GM18505 (cell line): ENCODE measurements at regions not wholly inside any gene's neighbourhood (a gene's known extent, or its start where the extent isn't known, plus 50 kb on each side); places are given as distances from the start of the nearest gene placed in this dataset.

ENCODE experiments used
- ATAC-seq: cut with Tn5 transposase; IDR thresholded peaks from one replicate; pipeline ENCODE4 v1.9.1; 2021; ENCODE audit not compliant: unreplicated experiment
- POLR2A ChIP-seq: IDR thresholded peaks from 4 replicates; pipeline ENCODE4 v1.6.1; 2011; ENCODE audit warnings: borderline replicate concordance; ENCODE audit not compliant: insufficient read depth, insufficient read length; ENCODE audit errors: extremely low read depth

DNA sequence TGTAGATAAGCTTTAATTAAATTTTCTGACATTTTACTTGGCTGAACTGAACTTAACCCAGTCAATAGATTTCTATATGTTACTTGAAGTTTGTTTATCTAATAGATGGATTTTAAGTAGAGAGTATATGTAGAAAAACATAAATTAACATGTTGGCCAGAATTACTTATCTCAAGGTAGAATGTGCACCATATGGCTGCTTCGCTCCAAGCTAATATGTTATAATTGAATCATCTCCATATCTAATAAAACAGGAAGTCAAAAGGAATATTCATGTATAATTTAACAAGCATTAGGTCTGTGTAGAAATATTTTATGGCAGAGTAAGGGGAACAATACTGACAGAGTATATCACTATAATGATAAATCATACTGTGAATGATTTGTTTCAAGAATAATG lies 650.7 kb upstream of the ALCAM start:
- no peak for ATAC-seq
- TF ChIP-seq POLR2A: no peak

- TF ChIP-seq POLR2A: no peak
- ATAC-seq: peak; percentile 44
Observed at GRCh38 chr3:104717828-104718196, 648.9 kb upstream of the ALCAM start.

DNA sequence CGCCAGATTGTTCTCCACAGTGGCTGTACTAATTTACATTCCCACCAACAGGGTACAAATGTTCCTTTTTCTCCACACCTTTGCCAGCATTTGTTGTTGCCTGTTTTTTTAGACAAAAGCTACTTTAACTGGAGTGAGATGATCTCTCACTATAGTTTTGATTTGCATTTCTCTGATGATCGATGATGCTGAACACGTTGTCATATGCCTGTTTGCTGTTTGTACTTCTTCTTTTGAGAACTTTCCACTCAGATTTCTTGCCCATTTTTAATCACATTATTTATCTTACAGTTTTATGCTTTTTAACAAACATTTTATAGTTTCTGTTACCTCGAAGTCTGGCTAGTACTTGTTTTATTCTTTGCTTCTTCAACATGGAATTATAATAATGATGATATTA lies 643.7 kb upstream of the ALCAM start:
- TF ChIP-seq POLR2A: no peak

DNA sequence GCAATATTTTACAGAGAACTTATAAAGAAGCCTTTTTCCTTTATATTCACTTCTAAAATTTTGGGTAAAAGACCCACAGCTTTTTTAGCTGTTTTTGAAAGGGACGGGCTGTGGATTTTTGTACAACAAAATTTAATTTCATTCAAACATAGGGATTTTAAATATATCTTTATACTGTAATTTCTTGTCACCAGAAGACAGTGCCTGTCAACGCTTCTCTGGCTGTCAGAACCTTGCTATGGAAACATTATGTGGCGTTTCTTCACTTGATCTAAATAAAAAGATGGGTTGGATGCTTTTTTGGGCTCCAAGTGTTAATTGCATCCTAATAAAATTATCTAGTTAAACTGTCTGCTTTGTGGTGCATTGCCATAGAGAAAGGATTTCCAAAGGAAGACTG lies 635.6 kb upstream of the ALCAM start:
- no peak for TF ChIP-seq POLR2A
- no peak for ATAC-seq

More for the DNA sequence above, 643.7 kb upstream of the ALCAM start:
- no peak for ATAC-seq

GRCh38 chr3:104734627-104735026 lies 632.1 kb upstream of the ALCAM start:
- TF ChIP-seq POLR2A: no peak
- no peak for ATAC-seq

DNA sequence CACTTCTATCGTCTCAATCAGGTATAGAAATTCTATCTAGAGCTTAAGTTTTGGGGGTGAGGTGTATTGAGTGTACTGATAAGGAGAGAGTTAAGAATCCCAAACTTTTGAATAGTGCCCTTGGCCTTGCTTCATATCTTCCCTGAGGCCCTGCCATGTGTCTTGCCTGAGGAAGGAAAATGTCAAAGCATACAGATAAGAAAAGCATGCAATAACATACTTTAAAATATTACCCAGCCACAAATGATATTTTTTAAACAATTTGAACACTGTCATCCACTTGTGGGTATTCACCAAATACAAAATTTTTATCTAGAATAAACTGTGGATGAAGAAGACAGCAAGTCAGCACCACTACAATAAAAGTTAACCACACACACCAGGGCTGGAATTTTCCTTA lies 631.0 kb upstream of the ALCAM start:
- no peak for ATAC-seq
- TF ChIP-seq POLR2A: no peak

DNA sequence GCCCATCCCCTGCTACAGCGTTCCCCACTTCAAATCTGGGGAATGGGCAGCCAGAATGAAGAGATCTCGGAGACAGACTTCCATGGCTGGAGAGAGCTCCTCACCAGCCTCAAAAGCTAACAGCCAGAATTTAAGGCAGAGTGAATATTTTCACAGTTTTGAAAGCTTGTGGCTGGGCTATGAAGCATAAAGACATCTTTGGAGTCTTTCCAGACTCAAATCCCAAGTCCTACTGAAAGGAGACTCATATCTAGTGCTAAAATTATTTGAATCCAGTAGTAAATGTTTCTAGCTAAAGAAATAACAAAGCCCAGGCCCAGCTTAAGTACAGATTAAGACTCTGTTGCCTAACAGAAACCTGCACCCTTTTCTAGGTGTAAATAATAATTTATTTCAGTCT lies 628.4 kb upstream of the ALCAM start:
- no peak for TF ChIP-seq POLR2A
- ATAC-seq: no peak

- no peak for TF ChIP-seq POLR2A
- no peak for ATAC-seq
Observed at GRCh38 chr3:104740874-104741379, 625.8 kb upstream of the ALCAM start.

DNA sequence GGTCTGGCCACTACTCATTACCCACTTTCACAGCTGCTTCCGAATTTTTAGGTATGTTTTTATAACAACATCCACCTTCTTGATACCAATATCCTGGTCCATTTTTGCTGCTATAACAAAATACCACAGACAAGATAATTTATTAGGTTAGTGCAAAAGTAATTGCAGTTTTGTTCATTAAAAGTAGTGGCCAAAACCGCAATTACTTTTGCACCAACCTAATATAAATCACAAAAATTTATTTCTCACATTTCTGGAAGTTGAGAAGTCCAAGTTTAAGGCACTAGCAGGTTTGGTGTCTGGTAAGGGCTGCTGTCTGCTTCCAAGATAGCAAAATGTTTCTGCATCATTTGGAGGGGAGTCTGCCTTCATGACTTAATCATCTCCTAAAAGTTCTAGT lies 624.7 kb upstream of the ALCAM start:
- ATAC-seq: no peak
- no peak for TF ChIP-seq POLR2A

- ATAC-seq: no peak
- no peak for TF ChIP-seq POLR2A
Observed at GRCh38 chr3:104745313-104745712, 621.4 kb upstream of the ALCAM start.

DNA sequence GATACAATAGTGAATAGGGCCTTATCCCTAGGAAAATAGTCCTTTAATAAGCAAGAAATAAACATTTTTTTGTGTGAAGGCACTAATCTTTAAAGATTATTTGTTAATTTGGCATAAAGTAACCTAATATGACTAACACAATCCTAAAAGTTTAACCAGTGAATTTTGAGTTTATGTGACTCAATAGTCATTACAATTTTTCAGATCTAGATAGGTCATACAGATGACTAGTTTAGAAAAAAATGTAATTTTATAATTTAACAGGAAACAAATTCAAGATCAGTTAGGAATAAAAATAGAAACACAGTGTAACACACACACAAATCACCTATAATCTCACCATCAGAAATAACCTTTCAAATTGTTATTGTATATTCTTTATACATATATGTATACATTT lies 620.7 kb upstream of the ALCAM start:
- ATAC-seq: no peak
- TF ChIP-seq POLR2A: no peak

DNA sequence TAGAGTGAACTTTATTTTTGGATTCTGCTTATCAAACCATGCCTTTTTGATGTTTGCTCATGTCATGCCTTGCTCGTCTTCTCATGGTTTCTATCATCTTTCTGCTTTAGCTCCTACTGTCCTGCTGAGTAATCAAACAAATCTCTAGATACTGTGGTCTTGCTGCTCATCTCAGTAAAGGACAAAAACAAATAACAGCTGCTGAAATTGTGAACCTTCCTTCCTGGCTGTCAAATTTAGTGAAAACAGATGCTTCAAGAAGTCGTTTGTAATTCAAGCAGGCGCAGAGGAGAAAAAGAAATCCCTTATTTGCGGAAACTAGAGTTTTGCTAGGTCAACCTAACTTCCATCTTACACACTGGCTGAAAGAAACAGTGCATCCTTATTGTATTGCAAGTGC lies 616.1 kb upstream of the ALCAM start:
- no peak for ATAC-seq
- no peak for TF ChIP-seq POLR2A

DNA sequence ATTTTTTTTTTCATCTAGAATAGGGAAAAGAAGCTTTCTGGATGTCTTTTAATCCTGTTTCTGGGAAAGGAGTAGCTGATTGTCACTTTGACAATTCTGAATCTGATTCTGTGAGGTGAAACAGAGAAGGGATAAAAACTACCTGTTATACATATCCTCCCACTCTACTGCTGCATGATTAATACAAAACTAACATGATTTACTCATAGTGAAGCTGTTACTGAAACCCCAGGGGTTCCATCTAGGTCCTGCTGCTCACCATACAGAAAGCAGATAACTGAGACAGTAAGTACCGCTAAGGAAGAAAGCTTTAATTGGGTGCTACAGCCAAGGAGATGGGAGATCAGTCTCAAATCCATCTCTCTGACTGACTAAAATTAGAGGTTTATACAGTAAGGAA lies 610.9 kb upstream of the ALCAM start:
- TF ChIP-seq POLR2A: no peak
- ATAC-seq: no peak

GRCh38 chr3:104763007-104763406 lies 603.7 kb upstream of the ALCAM start:
- no peak for TF ChIP-seq POLR2A
- ATAC-seq: no peak

- no peak for ATAC-seq
- no peak for TF ChIP-seq POLR2A
Observed at GRCh38 chr3:104764496-104764895, 602.2 kb upstream of the ALCAM start.
